PFSK-1 (cell line): ENCODE measurements at regions not wholly inside any gene's neighbourhood (a gene's known extent, or its start where the extent isn't known, plus 50 kb on each side); places are given as distances from the start of the nearest gene placed in this dataset.

Experiments
- FOXP2 ChIP-seq: optimal IDR thresholded peaks from 2 replicates; pipeline ENCODE3; 2011; ENCODE audit warnings: borderline replicate concordance, control low read depth, inconsistent platforms; ENCODE audit not compliant: insufficient read depth; ENCODE audit errors: extremely low read length, extremely low read depth
- POLR2AphosphoS5 ChIP-seq: IDR thresholded peaks from 2 replicates; pipeline ENCODE4 v1.6.1; 2012; ENCODE audit warnings: low read depth, mild to moderate bottlenecking, control low read depth, low read length, moderate library complexity
- REST ChIP-seq, 2 experiments: IDR thresholded peaks; 2 replicates each; pipeline versions ENCODE4 v1.6.1 to v1.8.0; 2011 to 2012; ENCODE audit warnings: low read depth in 2 of 2, low read length in 2 of 2, control low read depth in 1 of 2, inconsistent platforms in 1 of 2, mild to moderate bottlenecking in 1 of 2, moderate library complexity in 1 of 2; ENCODE audit not compliant: insufficient read depth in 1 of 2
- SIN3A ChIP-seq: IDR thresholded peaks from 2 replicates; pipeline ENCODE4 v1.6.1; 2012; ENCODE audit warnings: mild to moderate bottlenecking, low read length, moderate library complexity, borderline replicate concordance; ENCODE audit not compliant: insufficient read depth
- TAF1 ChIP-seq: IDR thresholded peaks from 2 replicates; pipeline ENCODE4 v1.6.1; 2012; ENCODE audit warnings: low read length, control low read depth, borderline replicate concordance; ENCODE audit not compliant: insufficient read depth

DNA sequence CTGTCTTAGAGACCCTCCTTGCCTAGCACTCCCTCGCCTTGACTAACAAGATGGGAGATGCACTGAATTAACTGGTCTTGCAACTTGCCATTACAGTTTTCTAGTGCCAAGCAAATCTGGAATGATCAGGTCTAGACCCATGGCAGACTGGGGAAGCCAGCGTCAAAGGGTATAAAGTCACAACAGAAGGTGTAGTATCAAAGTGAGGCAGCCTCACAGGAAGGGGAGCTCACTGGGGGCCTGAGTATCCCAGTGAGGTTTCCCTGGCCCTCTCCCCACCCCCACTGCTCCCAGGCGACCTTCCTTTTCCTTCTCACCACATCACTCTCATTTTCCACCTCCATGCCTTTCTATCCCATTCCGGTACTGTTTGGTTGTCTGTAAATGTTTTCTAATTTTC lies 83.5 kb upstream of the DOCK9 start:
- TF ChIP-seq TAF1: no peak
- no peak for TF ChIP-seq FOXP2
- no peak for TF ChIP-seq SIN3A
- TF ChIP-seq REST (IDR thresholded peaks at IDR 0.05; ENCODE audit: insufficient read depth in 1 of 2, low read depth in 2 of 2, low read length in 2 of 2): no peak
- TF ChIP-seq POLR2AphosphoS5: no peak

DNA sequence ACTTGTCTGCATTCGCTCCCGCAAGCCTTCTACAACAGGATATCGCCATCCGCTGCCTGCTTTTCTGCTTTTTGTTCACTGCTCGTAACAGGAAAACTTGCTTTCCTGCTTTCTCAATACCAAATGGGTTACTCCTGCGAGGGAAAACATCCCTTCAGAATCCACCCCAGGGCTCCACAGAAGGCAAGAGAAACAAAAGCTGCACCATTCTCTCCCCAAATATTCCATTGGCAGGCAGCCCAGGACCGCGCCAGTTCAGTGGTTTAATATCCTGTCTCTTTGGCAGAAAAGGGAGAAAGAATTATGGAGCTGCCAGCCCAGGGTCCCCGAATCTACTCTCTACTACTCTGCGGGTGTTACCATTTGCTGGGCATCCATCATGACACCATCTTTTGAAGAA lies 84.7 kb upstream of the DOCK9 start:
- TF ChIP-seq POLR2AphosphoS5: no peak
- TF ChIP-seq REST (IDR thresholded peaks at IDR 0.05; ENCODE audit: insufficient read depth in 1 of 2, low read depth in 2 of 2, low read length in 2 of 2): no peak
- TF ChIP-seq TAF1: no peak
- TF ChIP-seq FOXP2: no peak

DNA sequence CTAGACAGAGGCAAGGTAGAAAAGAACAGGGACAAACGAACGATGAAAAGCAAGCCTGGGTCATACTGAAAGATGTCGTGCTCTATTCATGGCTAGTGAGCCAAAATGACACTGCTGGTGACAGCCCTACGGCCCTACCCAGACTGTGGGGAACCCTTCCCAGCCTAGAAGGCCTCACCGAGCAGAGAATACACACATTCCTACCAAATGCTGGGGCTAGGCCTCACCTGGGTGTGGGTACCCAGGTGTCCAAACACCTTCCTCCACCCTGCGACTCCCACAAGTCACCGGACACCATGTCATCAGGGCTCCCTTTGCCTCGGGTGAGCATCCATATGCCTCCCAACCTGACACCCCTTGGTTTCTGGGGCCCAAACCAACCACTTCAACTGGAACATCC lies 85.3 kb upstream of the DOCK9 start:
- no peak for TF ChIP-seq SIN3A

GRCh38 chr13:99063952-99064351 lies 86.1 kb upstream of the DOCK9 start:
- TF ChIP-seq TAF1 (no peak), REST (IDR thresholded peaks at IDR 0.05; ENCODE audit: insufficient read depth in 1 of 2, low read depth in 2 of 2, low read length in 2 of 2) (no peak), FOXP2 (no peak), SIN3A (no peak), POLR2AphosphoS5 (no peak)

DNA sequence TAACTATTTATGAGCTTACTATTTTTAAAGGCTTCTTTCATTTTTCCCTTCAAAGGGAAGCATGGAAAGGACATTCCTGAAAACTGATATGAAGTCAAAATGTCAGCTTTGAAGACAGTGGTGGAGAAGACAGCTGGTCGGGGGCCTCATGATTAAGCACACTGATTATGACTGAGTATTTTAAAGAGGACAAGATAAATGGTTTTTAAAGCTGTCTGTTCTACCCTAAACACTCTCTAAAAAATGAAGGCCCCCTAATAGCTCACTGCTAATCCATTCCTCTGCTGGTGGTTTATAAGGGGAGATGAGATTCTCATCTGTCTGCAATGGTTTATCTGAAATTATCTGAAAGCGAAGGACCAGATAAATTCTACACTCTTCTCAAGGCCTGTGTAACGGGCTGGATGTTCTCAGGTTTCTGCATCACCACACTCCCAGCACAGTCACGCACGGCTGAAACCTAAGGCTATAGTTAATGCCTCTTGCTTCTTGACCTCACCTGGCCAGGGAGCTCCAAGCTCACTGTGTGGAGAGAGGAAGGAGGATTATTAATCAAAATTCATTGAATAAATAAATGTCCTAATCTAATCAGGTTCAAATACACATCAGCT lies 86.9 kb upstream of the DOCK9 start:
- TF ChIP-seq TAF1 (no peak), FOXP2 (no peak), POLR2AphosphoS5 (no peak), REST (IDR thresholded peaks at IDR 0.05; ENCODE audit: insufficient read depth in 1 of 2, low read depth in 2 of 2, low read length in 2 of 2) (no peak), SIN3A (no peak)
